NCI-H2227 treated with DMSO at 0.1 percent for 48 hours (cell line): ENCODE measurements at regions not wholly inside any gene's neighbourhood (a gene's known extent, or its start where the extent isn't known, plus 50 kb on each side); places are given as distances from the start of the nearest gene placed in this dataset.
"Not testable (repeated sequence)": the region's sequence is repeated elsewhere in the genome, so short reads cannot be mapped to it uniquely, and the experiment has no call there.

ENCODE experiments used
- DNase-seq: peaks from one replicate; lab custom pipeline; 2025; lab: John Stamatoyannopoulos, UW

DNA sequence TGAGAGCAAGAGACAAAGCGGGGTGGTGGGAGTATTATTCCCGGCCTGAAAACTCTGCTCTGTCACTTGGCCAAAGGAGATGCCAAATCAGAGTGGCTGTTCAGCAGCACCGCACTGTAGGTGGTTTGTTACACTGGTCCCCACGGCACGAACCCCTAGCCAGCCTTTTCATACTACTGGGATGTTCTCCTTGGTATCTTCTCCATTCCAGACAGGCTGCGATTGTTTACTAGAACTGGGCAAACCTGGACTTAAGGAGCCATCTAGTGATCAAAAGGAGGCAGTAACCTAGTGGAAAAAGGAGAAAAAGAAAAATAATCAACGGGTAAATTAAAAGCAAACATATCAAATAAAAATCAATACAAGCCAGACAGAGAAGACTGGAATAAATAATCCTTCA, 58.9 kb upstream of the TMTC2 start:
- DNase-seq: peak; percentile 15

DNA sequence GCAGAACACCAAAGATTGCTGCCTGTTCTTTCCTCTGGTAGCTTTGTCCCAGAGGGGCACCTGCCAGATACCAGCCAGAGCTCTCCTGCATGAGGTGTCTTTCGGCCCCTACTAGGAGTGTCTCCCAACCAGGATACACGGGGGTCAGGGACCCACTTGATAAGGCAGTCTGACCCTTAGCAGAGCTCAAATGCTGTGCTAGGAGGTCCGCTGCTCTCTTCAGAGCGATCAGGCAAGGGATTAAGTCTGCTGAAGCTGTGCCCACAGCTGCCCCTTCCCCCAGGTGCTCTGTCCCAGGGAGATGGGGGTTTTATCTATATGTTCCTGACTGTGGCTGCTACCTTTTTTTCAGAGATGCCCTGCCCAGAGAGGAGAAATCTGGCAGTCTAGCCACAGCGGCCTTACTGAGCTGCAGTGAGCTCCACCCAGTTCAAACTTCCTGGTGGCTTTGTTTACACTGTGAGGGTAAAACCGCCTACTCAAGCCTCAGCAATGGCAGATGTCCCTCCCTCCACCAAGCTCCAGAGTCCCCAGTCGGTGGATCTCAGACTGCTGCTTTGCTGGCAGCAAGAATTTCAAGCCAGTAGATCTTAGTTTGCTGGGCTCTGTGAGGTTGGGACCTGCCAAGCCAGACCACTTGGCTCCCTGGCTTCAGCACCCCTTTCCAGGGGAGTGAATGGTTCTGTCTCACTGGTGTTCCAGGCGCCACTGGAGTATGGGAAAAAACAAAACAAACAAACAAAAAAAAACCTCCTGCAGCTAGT, 52.0 kb upstream of the TMTC2 start:
- not testable (repeated sequence) for DNase-seq

DNA sequence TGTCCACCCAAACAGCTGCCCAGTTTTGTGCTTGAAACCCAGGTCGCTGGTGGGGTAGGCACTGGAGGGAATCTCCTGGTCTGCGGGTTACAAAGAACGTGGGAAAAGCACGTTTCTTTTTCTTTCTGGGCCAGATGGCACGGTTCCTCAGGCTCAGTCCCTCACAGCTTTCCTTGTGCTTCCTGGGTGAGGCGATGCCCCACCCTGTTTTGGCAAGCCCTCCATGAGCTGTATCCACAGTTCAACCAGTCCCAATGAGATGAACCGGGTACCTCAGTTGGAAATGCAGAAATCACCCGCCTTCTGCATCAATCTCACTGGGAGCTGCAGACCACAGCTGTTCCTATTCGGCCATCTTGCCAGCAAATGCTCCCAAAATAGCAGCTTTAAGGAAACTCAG, 51.4 kb upstream of the TMTC2 start:
- no peak for DNase-seq
